MM.1S (cell line): ENCODE measurements at regions not wholly inside any gene's neighbourhood (a gene's known extent, or its start where the extent isn't known, plus 50 kb on each side); places are given as distances from the start of the nearest gene placed in this dataset.

Experiments
- DNase-seq: peaks from one replicate; pipeline ENCODE4 v3.0.0-alpha.2; 2015
- H2AFZ ChIP-seq: fragments of 300-600 bp; sonication (generic); 2 replicates; pipeline ENCODE4 v1.6.0; 2016; ENCODE audit warnings: antibody characterized with exemption, low read length
- H3F3A ChIP-seq: fragments of 300-600 bp; sonication (generic); 2 replicates; pipeline ENCODE4 v1.6.1; 2016; ENCODE audit warnings: mild to moderate bottlenecking, antibody characterized with exemption, low read length, moderate library complexity, mixed read lengths; ENCODE audit not compliant: insufficient read depth
- H3K27ac ChIP-seq: fragments of 300-600 bp; sonication (generic); 2 replicates; pipeline ENCODE4 v1.5.1; 2016; ENCODE audit warnings: mild to moderate bottlenecking, low read length
- H3K27me3 ChIP-seq: fragments of 300-600 bp; sonication (generic); replicated peaks from 2 replicates; pipeline ENCODE4 v1.6.0; 2016; ENCODE audit warnings: low read length; ENCODE audit not compliant: insufficient read depth
- H3K36me3 ChIP-seq: fragments of 300-600 bp; sonication (generic); replicated peaks from 2 replicates; pipeline ENCODE4 v1.6.1; 2016; ENCODE audit warnings: mild to moderate bottlenecking, low read length, mixed read lengths; ENCODE audit not compliant: insufficient read depth
- H3K4me1 ChIP-seq: fragments of 300-600 bp; sonication (generic); 2 replicates; pipeline ENCODE4 v1.6.1; 2016; ENCODE audit warnings: low read length, mixed read lengths
- H3K4me2 ChIP-seq: fragments of 300-600 bp; sonication (generic); 2 replicates; pipeline ENCODE4 v1.6.0; 2016; ENCODE audit warnings: low read depth, low read length
- H3K4me3 ChIP-seq: fragments of 300-600 bp; sonication (generic); 2 replicates; pipeline ENCODE4 v1.5.1; 2016; ENCODE audit warnings: low read length, mixed read lengths
- H3K79me2 ChIP-seq: fragments of 300-600 bp; sonication (generic); 2 replicates; pipeline ENCODE4 v1.6.1; 2016; ENCODE audit warnings: mixed run types, low read length, mixed read lengths
- H3K9ac ChIP-seq: fragments of 300-600 bp; sonication (generic); 2 replicates; pipeline ENCODE4 v1.6.1; 2016; ENCODE audit warnings: low read length, mixed read lengths
- H3K9me2 ChIP-seq: fragments of 300-600 bp; sonication (generic); replicated peaks from 2 replicates; pipeline ENCODE4 v1.6.1; 2016; ENCODE audit warnings: mild to moderate bottlenecking, low read length, mixed read lengths; ENCODE audit not compliant: insufficient read depth
- H3K9me3 ChIP-seq: fragments of 300-600 bp; sonication (generic); replicated peaks from 2 replicates; pipeline ENCODE4 v1.6.1; 2016; ENCODE audit warnings: mild to moderate bottlenecking, low read length, mixed read lengths; ENCODE audit not compliant: insufficient read depth
- H4K20me1 ChIP-seq: fragments of 300-600 bp; sonication (generic); 2 replicates; pipeline ENCODE4 v1.6.1; 2016; ENCODE audit warnings: mild to moderate bottlenecking, low read length, moderate library complexity, mixed read lengths; ENCODE audit not compliant: insufficient read depth
- EZH2 ChIP-seq: fragments of 300-600 bp; sonication (generic); optimal IDR thresholded peaks from 2 replicates; pipeline ENCODE3; 2017; ENCODE audit warnings: low read depth, mild to moderate bottlenecking, antibody characterized with exemption, low read length, mixed read lengths
- EZH2phosphoT487 ChIP-seq: fragments of 300-600 bp; sonication (generic); IDR thresholded peaks from 2 replicates; pipeline ENCODE4 v1.6.1; 2018; ENCODE audit warnings: antibody characterized with exemption, low read length
- TF ChIP-seq, protein P1 (sequence below): fragments of 300-600 bp; sonication (generic); IDR thresholded peaks from 2 replicates; pipeline ENCODE4 v1.5.1; 2016; ENCODE audit warnings: antibody characterized with exemption, low read length, mixed read lengths

- H3K4me2 ChIP-seq, result no peak overlapping the region
- H3K27ac ChIP-seq, result no peak overlapping the region
Observed at GRCh38 chr2:239619369-239619768, 218.5 kb upstream of the HDAC4 start.

DNA sequence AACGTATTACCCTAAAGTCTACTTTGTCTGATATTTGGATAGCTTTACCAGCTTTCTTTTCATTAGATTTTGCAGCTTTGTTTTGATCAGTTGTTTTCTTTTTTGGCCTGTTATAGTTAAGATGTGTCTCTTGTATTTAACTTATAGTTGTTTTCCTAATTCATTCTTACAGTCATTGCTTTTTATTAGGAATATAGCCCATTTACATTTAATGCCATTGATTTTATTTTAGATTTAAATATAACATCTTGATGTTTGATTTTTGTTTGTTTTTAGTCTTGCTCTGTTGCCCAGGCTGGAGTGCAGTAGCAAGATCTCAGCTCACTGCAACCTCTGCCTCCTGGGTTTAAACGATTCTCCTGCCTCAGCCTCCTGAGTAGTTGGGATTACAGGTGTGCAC lies 215.9 kb upstream of the HDAC4 start:
- Histone ChIP-seq H3K27ac (no peak overlapping the region), H3F3A (no peaks in the 10 kb centered on the region), H3K79me2 (no peaks in the 10 kb centered on the region), H3K4me3 (no peak overlapping the region), H3K4me2 (no peak overlapping the region), H3K9me2 (no peaks in the 10 kb centered on the region), H3K27me3 (no peaks in the 10 kb centered on the region), H3K36me3 (no peaks in the 10 kb centered on the region), H3K9ac (no peak overlapping the region), H4K20me1 (no peaks in the 10 kb centered on the region), H2AFZ (no peak overlapping the region), H3K9me3 (no peaks in the 10 kb centered on the region), H3K4me1 (0 out of 2 replicates have a peak, but pooled peaks cover under 1% of the 10 kb centered on the region)
- no peak for DNase-seq
- TF ChIP-seq EZH2phosphoT487, result no peak
- TF ChIP-seq, protein P1, sequence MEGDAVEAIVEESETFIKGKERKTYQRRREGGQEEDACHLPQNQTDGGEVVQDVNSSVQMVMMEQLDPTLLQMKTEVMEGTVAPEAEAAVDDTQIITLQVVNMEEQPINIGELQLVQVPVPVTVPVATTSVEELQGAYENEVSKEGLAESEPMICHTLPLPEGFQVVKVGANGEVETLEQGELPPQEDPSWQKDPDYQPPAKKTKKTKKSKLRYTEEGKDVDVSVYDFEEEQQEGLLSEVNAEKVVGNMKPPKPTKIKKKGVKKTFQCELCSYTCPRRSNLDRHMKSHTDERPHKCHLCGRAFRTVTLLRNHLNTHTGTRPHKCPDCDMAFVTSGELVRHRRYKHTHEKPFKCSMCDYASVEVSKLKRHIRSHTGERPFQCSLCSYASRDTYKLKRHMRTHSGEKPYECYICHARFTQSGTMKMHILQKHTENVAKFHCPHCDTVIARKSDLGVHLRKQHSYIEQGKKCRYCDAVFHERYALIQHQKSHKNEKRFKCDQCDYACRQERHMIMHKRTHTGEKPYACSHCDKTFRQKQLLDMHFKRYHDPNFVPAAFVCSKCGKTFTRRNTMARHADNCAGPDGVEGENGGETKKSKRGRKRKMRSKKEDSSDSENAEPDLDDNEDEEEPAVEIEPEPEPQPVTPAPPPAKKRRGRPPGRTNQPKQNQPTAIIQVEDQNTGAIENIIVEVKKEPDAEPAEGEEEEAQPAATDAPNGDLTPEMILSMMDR, result no peak
- no peak for TF ChIP-seq EZH2

More at GRCh38 chr2:239619369-239619768, 218.5 kb upstream of the HDAC4 start:
- DNase-seq, result no peak
- Histone ChIP-seq H3K9me2 (no peaks in the 10 kb centered on the region), H3K36me3 (no peaks in the 10 kb centered on the region), H3F3A (no peaks in the 10 kb centered on the region), H3K9ac (no peak overlapping the region), H2AFZ (no peak overlapping the region), H3K27me3 (no peaks in the 10 kb centered on the region), H3K4me3 (no peak overlapping the region), H4K20me1 (no peaks in the 10 kb centered on the region), H3K9me3 (no peaks in the 10 kb centered on the region), H3K79me2 (no peaks in the 10 kb centered on the region), H3K4me1 (no peaks in the 10 kb centered on the region)
- TF ChIP-seq EZH2, result no peak
- TF ChIP-seq, protein P1, result no peak
- TF ChIP-seq EZH2phosphoT487, result no peak

GRCh38 chr2:239612133-239612532 lies 211.3 kb upstream of the HDAC4 start:
- no peak for DNase-seq
- no peaks in the 10 kb centered on the region for H3K9me3 ChIP-seq
- H3K79me2 ChIP-seq, result no peaks in the 10 kb centered on the region
- no peaks in the 10 kb centered on the region for H4K20me1 ChIP-seq
- no peak overlapping the region for H3K27ac ChIP-seq
- 0 out of 2 replicates have a peak, but pooled peaks cover 10% of the 10 kb centered on the region for H3K4me1 ChIP-seq
- no peak overlapping the region for H3K4me3 ChIP-seq
- H2AFZ ChIP-seq, result no peak overlapping the region
- no peaks in the 10 kb centered on the region for H3F3A ChIP-seq
- H3K27me3 ChIP-seq, result no peaks in the 10 kb centered on the region
- H3K4me2 ChIP-seq, result no peak overlapping the region
- H3K9me2 ChIP-seq, result no peaks in the 10 kb centered on the region
- TF ChIP-seq, protein P1, result no peak
- no peak for TF ChIP-seq EZH2phosphoT487
- TF ChIP-seq EZH2, result no peak
- H3K36me3 ChIP-seq, result no peaks in the 10 kb centered on the region
- no peak overlapping the region for H3K9ac ChIP-seq
